ENCODE measurements at regions not wholly inside any gene's neighbourhood (a gene's known extent, or its start where the extent isn't known, plus 50 kb on each side); places are given as distances from the start of the nearest gene placed in this dataset.
"Not testable (repeated sequence)": the region's sequence is repeated elsewhere in the genome, so short reads cannot be mapped to it uniquely, and the experiment has no call there.

GRCh38 chr6:106857310-106857709 lies 117.2 kb downstream of the CD24 start (continued):
- TF ChIP-seq NR4A1 (CRISPR knock-in tag; IDR thresholded peaks at IDR 0.05); NR2C1 (IDR thresholded peaks at IDR 0.05): not testable (repeated sequence)
- TF ChIP-seq NR4A1 (tag; IDR thresholded peaks at IDR 0.05) (peak; percentile 94), MEF2D (tag; conservative IDR thresholded peaks at IDR 0.05; ENCODE audit: low read depth) (peak; percentile 71; the same call in 1 of the 2 replicates), ZNF76 (CRISPR knock-in tag; IDR thresholded peaks at IDR 0.05; ENCODE audit: borderline replicate concordance) (0 out of 2 replicates have a peak, but pooled peaks have one; percentile 28), PTRF (tag; IDR thresholded peaks at IDR 0.05) (peak; percentile 95), ZNF41 (CRISPR knock-in tag; conservative IDR thresholded peaks at IDR 0.05) (peak; percentile 53; the same call in 1 of the 2 replicates), ZNF668 (CRISPR knock-in tag; IDR thresholded peaks at IDR 0.05) (peak; percentile 89; the same call in 1 of the 2 replicates), ZNF583 (CRISPR knock-in tag; IDR thresholded peaks at IDR 0.05) (peak; percentile 63; the same call in 1 of the 2 replicates), HIVEP1 (CRISPR knock-in tag; IDR thresholded peaks at IDR 0.05) (peak; percentile 87; the same call in 1 of the 2 replicates), ZNF239 (CRISPR knock-in tag; IDR thresholded peaks at IDR 0.05) (peak; percentile 56), MECOM (CRISPR knock-in tag; IDR thresholded peaks at IDR 0.05) (peak; percentile 84; the same call in 1 of the 2 replicates), DMBX1 (CRISPR knock-in tag; IDR thresholded peaks at IDR 0.05; ENCODE audit: borderline replicate concordance) (peak; percentile 97), ZNF140 (CRISPR knock-in tag; IDR thresholded peaks at IDR 0.05) (0 out of 2 replicates have a peak, but pooled peaks have one; percentile 20), PYGO2 (tag; IDR thresholded peaks at IDR 0.05) (peak; percentile 88), ID3 (CRISPR knock-in tag; IDR thresholded peaks at IDR 0.05) (peak; percentile 70; the same call in 1 of the 2 replicates), ID3 (tag; IDR thresholded peaks at IDR 0.05) (peak; percentile 81), PTTG1 (tag; IDR thresholded peaks at IDR 0.05; ENCODE audit: low read depth) (peak; percentile 93), NUFIP1 (IDR thresholded peaks at IDR 0.05; ENCODE audit: partially characterized antibody) (peak; percentile 49), NR2C1 (tag; IDR thresholded peaks at IDR 0.05) (peak; percentile 72), DDX20 (tag; IDR thresholded peaks at IDR 0.05; ENCODE audit: low read depth) (peak; percentile 95), TSHZ1 (CRISPR knock-in tag; IDR thresholded peaks at IDR 0.05) (peak; percentile 76; the same call in 1 of the 2 replicates), ZNF175 (CRISPR knock-in tag; IDR thresholded peaks at IDR 0.05; ENCODE audit: low read depth) (0 out of 2 replicates have a peak, but pooled peaks have one; percentile 40), ILK (tag; IDR thresholded peaks at IDR 0.05; ENCODE audit: borderline replicate concordance, low read depth) (0 out of 2 replicates have a peak, but pooled peaks have one; percentile 74)
- TF ChIP-seq, protein P1, sequence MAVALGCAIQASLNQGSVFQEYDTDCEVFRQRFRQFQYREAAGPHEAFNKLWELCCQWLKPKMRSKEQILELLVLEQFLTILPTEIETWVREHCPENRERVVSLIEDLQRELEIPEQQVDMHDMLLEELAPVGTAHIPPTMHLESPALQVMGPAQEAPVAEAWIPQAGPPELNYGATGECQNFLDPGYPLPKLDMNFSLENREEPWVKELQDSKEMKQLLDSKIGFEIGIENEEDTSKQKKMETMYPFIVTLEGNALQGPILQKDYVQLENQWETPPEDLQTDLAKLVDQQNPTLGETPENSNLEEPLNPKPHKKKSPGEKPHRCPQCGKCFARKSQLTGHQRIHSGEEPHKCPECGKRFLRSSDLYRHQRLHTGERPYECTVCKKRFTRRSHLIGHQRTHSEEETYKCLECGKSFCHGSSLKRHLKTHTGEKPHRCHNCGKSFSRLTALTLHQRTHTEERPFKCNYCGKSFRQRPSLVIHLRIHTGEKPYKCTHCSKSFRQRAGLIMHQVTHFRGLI (CRISPR knock-in tag; IDR thresholded peaks at IDR 0.05), result peak; percentile 88

Measured in K562 (cell line).